A204.1 (cell line): ENCODE measurements at regions not wholly inside any gene's neighbourhood (a gene's known extent, or its start where the extent isn't known, plus 50 kb on each side); places are given as distances from the start of the nearest gene placed in this dataset.
"Not testable (repeated sequence)": the region's sequence is repeated elsewhere in the genome, so short reads cannot be mapped to it uniquely, and the experiment has no call there.

Source experiments
- FAIRE-seq: peaks from 2 replicates; lab custom pipeline; 2012; peaks lifted over from hg19 to GRCh38; lab: Jason Lieb, UNC

DNA sequence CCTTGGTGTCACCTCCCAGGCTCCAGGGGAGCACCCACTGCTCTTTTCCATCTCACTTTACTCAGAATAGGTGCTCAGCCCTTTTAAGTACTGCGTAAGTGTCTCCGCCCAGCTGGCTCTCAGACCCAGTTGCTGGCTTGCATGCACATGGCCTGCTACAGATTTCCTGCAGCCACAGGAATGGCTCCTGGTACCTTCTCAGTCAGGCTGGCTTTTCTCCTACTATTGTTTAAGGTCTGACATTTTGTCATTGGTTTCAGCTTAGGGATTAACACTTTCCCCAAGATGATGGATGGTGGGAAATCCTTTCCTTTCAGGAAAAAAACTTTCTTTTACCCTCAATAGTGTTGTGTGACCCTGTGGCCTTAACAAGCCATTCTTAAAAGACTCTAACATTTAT, 1652.3 kb upstream of the WWC1 start:
- FAIRE-seq = no peak

DNA sequence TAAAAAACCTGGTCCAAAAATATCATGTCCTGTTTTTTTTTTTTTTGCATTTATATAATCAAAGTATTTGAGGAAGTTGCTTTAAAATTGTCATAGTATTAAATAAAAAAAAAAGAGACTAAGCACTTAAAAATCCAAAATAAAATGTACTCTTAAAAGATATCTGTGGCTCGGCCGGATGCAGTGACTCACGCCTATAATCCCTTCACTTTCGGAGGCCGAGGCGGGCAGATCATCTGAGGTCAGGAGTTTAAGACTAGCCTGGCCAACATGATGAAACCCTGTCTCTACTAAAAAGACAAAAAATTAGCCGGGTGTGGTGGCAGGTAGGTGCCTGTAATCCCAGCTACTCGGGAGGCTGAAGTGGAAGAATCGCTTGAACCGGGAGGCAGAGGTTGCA, 1651.3 kb upstream of the WWC1 start:
- not testable (repeated sequence) for FAIRE-seq

- FAIRE-seq = no peak
These were observed 1642.7 kb upstream of the WWC1 start for GRCh38 chr5:166648736-166649135.

DNA sequence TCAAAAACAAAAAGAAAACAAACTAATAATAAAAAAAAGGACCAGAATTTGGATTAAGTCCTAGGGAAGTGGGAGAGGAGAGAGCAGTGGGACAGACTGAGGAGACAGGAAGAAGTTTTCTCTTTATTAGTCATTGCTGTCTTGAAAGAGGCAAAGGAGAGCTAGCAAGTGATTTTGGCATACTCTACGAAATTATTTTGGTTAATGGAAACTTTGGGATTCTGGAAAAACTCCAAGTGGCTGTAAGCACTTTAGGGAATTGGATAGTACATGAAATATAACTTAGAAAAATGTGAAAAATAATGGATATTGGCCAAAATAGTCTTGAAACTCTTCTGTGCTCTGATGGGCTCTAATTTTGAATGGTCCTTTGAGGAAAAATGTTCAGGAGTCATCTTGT, 1641.8 kb upstream of the WWC1 start:
- no peak for FAIRE-seq

GRCh38 chr5:166651234-166651633, 1640.2 kb upstream of the WWC1 start:
- FAIRE-seq = no peak

- no peak for FAIRE-seq
These were observed 1619.6 kb upstream of the WWC1 start for GRCh38 chr5:166671811-166672210.

DNA sequence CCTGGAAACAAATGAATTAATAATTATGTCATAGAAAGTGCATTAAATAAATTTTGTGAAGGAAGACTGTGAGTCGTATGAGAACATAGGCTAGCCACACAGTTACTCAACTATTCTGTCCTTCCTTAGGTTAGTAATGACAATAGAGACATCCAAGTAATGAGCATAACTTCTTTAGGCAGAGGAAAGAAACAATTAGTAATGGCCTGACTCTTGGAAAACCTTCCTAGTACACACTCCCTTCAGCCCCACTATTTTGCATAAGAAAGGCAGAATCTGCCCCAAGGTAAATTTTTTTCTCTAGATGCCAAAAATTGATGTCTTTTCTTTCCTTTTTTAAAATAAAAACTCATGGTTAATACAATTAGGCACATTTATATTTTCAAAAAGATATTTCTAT, 1619.0 kb upstream of the WWC1 start:
- FAIRE-seq = no peak

DNA sequence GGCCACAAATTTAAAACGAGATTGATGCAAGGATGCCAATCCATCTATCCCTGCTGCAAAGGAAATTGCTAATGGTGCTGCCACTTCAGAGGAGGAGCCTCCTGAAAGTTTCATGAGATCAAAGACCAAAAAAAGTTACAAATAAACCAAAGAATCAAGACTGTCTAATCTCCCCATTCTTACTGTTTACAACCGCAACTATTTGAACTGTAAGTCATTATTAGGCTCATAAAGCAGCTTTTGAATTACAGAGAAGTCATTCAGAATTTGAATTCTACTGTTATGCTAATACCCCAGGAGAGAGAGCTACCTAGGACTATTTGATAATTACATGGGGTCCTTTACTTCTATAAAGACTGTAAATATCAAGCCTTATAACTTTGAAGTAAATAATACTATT, 1613.6 kb upstream of the WWC1 start:
- FAIRE-seq = no peak

- no peak for FAIRE-seq
These were observed 1612.1 kb upstream of the WWC1 start for GRCh38 chr5:166679331-166679730.

- no peak for FAIRE-seq
These were observed 1596.1 kb upstream of the WWC1 start for GRCh38 chr5:166695326-166695725.

- FAIRE-seq = no peak
These were observed 1583.2 kb upstream of the WWC1 start for GRCh38 chr5:166708291-166708690.

DNA sequence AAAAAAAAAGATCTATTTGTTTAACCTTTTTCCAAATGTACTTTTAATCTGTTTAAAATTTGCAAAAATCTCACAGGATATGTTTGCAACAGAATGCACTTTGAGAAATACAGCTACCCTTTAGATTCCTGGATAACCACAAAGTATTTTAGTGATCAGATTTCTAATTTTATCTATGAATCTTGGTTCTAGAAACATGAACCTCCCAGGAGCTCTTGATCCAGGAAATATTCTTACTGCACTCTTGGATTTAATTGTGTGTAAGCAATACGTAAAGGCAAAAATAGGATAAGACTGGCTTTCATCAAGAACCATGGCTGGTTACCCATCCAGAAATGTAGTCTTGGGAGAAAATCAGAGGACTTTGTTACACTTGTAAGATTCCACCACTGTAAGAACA, 1581.8 kb upstream of the WWC1 start:
- FAIRE-seq = no peak

DNA sequence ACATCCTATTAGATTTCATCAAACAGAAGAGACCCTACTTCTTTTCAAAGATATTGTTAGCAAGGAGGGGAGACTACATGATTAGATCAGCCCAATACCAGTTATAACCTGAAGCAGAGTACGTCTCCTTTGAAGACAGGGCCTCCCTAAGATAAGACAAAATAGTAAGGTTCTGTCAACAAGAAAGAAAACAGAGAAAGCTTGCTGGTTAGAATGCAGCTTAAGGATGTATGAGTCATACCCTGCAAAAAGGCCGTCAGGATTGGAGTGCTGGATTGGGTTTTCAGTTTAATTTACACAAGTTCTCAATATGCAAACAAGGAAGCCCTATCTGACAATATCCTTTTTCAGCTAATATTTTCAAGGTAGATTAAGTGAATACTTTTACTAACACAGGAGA, 1581.2 kb upstream of the WWC1 start:
- no peak for FAIRE-seq

GRCh38 chr5:166712447-166713185, 1578.8 kb upstream of the WWC1 start:
- no peak for FAIRE-seq

DNA sequence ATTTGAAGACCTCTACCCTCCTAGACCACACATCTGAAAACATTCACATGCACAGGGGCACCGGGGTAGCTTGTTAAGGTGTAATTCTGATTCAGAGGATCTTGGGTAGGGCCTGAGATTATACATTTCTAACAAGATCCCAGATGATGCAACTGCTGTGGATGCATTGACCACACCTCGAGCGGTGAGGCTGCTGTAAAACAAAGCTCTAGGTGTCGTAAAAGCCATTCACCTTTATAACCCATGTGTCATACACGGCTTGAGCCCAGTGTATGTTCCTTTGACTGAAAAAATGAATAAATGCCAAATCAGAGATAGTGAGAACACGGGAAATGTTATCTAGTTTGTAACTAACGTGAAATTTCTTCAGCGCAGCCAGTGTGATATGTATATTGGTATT, 1578.2 kb upstream of the WWC1 start:
- FAIRE-seq = no peak

DNA sequence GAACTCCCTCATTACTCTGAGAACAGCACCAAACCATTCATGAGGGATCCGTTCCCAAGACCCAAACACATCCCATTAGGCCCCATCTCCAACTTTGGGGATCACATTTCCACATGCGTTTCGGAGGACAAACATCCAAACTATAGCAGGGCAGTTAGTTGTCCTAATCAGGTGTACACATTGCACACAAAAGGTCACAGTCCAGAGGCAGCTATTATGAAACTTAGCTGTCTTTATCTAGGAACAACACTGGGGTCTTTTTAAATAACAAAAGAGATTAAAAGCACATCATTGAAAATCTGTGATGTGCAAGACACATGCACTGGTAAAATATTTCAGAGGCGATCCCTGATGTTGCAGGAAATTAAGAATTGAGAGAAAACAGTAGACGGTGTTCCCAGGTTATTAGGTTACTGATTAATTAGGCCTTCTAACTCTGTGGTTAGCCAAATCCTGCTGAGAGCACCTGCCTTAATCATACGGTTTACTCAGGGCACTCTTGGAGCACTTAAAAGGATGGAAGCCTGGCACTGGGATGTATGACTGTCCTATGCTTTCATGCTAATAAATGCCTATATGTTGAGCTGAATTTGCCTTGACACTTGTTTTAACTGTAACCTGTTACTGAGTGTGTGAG, 1574.5 kb upstream of the WWC1 start:
- FAIRE-seq = no peak

DNA sequence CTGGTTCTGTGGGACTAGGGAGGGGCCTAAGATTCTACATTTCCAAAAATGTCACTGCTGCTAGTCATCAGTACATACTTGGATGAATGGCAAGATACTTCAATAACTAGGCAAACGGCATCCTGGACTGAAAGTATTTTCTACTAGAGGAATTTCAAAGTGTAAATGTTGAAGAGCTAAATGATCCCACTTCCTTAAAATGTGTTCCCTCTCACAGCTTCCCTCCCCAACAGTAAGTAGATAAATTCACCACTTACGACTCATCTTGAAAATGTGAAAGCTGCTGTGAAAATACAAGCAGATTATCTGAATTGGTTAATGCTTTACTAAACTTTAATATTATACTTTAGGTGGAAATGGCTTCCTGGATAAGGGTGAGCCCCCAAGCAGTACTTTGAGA, 1571.5 kb upstream of the WWC1 start:
- no peak for FAIRE-seq

DNA sequence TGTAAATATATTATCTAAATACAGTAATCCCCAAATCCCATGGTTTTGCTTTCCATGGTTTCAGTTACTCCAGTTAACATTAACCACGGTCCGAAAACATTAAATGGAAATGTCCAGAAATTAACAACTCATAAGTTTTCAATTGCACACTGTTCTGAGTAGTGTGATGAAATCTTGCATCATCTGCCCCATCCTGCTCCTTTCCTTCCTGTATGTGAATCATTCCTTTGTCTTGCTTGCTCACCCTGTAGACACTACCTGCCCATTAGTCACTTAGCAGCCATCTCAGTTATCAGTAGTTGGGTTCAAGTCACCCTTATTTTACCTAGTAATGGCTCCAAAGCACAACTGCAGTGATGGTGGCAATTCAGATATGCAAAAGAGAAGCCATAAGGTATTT, 1568.5 kb upstream of the WWC1 start:
- no peak for FAIRE-seq

- FAIRE-seq = no peak
These were observed 1567.2 kb upstream of the WWC1 start for GRCh38 chr5:166724284-166724683.

DNA sequence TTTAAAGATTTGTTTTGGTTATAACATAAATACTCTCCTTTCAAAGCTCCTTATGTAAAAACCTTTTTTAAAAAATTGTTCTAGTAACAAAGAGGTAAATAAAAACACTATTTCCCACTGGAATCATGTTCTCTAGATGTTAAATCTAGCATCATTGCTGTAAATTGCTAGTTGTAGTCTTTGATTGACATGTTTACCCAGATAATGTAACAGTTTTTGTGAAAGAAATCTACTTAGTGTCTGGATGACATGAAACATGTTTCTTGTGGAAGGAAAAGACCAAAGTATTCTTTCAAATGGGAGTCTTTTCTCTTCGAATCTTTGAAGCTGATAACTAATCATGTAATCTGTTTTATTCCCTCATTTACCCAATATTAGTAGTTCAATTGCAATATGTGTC, 1565.9 kb upstream of the WWC1 start:
- FAIRE-seq = no peak

- no peak for FAIRE-seq
These were observed 1565.0 kb upstream of the WWC1 start for GRCh38 chr5:166726406-166726805.

GRCh38 chr5:166742951-166743350, 1548.5 kb upstream of the WWC1 start:
- FAIRE-seq = not testable (repeated sequence)

DNA sequence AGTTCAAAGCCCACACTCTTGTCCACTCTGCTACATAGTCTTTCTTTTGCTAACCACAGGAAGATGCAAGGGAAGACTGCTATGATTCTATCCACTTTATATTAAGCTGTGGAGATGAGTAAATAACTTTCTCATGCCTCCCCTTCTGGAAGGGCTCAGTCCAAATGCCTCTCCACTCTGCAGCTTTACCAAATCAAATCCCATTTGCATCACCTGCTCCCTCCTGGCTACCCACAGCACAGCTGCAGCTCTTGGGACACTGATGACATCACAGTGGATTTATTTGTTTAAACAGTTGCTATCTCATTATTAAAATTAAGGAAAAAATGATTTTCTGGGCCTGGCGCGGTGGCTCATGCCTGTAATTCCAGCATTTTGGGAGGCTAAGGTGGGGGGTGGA, 1544.9 kb upstream of the WWC1 start:
- no peak for FAIRE-seq

GRCh38 chr5:166750376-166750775, 1541.1 kb upstream of the WWC1 start:
- no peak for FAIRE-seq
